NCI-H2227 (cell line): ENCODE measurements at regions not wholly inside any gene's neighbourhood (a gene's known extent, or its start where the extent isn't known, plus 50 kb on each side); places are given as distances from the start of the nearest gene placed in this dataset.

ENCODE experiments used
- DNase-seq: peaks from one replicate; lab custom pipeline; 2025; ENCODE audit not compliant: unreplicated experiment; lab: John Stamatoyannopoulos, UW

GRCh38 chr17:14688134-14688533, 387.3 kb downstream of the HS3ST3B1 start:
- DNase-seq: no peak

GRCh38 chr17:14672830-14673229, 371.9 kb downstream of the HS3ST3B1 start:
- no peak for DNase-seq

- no peak for DNase-seq
Observed at GRCh38 chr17:14670861-14671260, 370.0 kb downstream of the HS3ST3B1 start.

- DNase-seq: no peak
Observed at GRCh38 chr17:14664511-14664910, 363.6 kb downstream of the HS3ST3B1 start.

- no peak for DNase-seq
Observed at GRCh38 chr17:14641117-14641516, 340.2 kb downstream of the HS3ST3B1 start.

GRCh38 chr17:14637260-14637659, 336.4 kb downstream of the HS3ST3B1 start:
- no peak for DNase-seq

- no peak for DNase-seq
Observed at GRCh38 chr17:14630621-14631020, 329.7 kb downstream of the HS3ST3B1 start.

- DNase-seq: no peak
Observed at GRCh38 chr17:14630046-14630445, 329.2 kb downstream of the HS3ST3B1 start.

GRCh38 chr17:14622615-14623101, 321.8 kb downstream of the HS3ST3B1 start:
- DNase-seq: no peak

GRCh38 chr17:14621826-14622614, 321.1 kb downstream of the HS3ST3B1 start:
- no peak for DNase-seq

- DNase-seq: no peak
Observed at GRCh38 chr17:14619821-14620220, 318.9 kb downstream of the HS3ST3B1 start.

- DNase-seq: no peak
Observed at GRCh38 chr17:14616528-14616927, 315.6 kb downstream of the HS3ST3B1 start.

GRCh38 chr17:14605267-14605599, 304.4 kb downstream of the HS3ST3B1 start:
- DNase-seq: no peak

- DNase-seq: no peak
Observed at GRCh38 chr17:14604591-14605266, 303.8 kb downstream of the HS3ST3B1 start.

GRCh38 chr17:14596224-14596623, 295.3 kb downstream of the HS3ST3B1 start:
- no peak for DNase-seq

GRCh38 chr17:14595656-14596055, 294.8 kb downstream of the HS3ST3B1 start:
- no peak for DNase-seq

GRCh38 chr17:14594690-14595089, 293.8 kb downstream of the HS3ST3B1 start:
- no peak for DNase-seq

GRCh38 chr17:14593956-14594355, 293.1 kb downstream of the HS3ST3B1 start:
- no peak for DNase-seq

GRCh38 chr17:14590459-14591250, 289.8 kb downstream of the HS3ST3B1 start:
- no peak for DNase-seq

- no peak for DNase-seq
Observed at GRCh38 chr17:14585099-14585498, 284.2 kb downstream of the HS3ST3B1 start.

GRCh38 chr17:14582996-14583395, 282.1 kb downstream of the HS3ST3B1 start:
- no peak for DNase-seq
